Mesendoderm (in vitro differentiated cells): ENCODE measurements at regions not wholly inside any gene's neighbourhood (a gene's known extent, or its start where the extent isn't known, plus 50 kb on each side); places are given as distances from the start of the nearest gene placed in this dataset.

Source experiments
- DNase-seq: peaks from one replicate; pipeline ENCODE4 v3.0.0; 2013
- H2AK5ac ChIP-seq: 2 replicates; pipeline ENCODE4 v1.6.1; 2013; ENCODE audit warnings: low read length, inconsistent platforms
- H2BK120ac ChIP-seq: 2 replicates; pipeline ENCODE4 v1.6.1; 2013; ENCODE audit warnings: low read depth, mild to moderate bottlenecking, low read length, moderate library complexity, mixed read lengths
- H2BK15ac ChIP-seq: replicated peaks from 2 replicates; pipeline ENCODE4 v1.6.1; 2013; ENCODE audit warnings: low read depth, mild to moderate bottlenecking, moderate library complexity
- H2BK5ac ChIP-seq: 2 replicates; pipeline ENCODE4 v1.6.1; 2013; ENCODE audit warnings: low read length, inconsistent platforms
- H3K18ac ChIP-seq: 2 replicates; pipeline ENCODE4 v1.6.1; 2013; ENCODE audit warnings: mild to moderate bottlenecking, low read length, mixed read lengths
- H3K23ac ChIP-seq: one replicate; pipeline ENCODE4 v1.6.1; 2013; ENCODE audit warnings: low read length
- H3K27ac ChIP-seq: 2 replicates; pipeline ENCODE4 v1.5.1; 2013; ENCODE audit warnings: low read depth, mild to moderate bottlenecking, inconsistent platforms, low read length, moderate library complexity
- H3K27me3 ChIP-seq: 2 replicates; pipeline ENCODE4 v1.6.1; 2013; ENCODE audit warnings: low read length, control low read depth, mild to moderate bottlenecking, inconsistent platforms; ENCODE audit not compliant: insufficient read depth, poor library complexity
- H3K36me3 ChIP-seq: 2 replicates; pipeline ENCODE4 v1.6.1; 2013; ENCODE audit warnings: low read length, inconsistent platforms; ENCODE audit not compliant: control insufficient read depth, insufficient read depth
- H3K4ac ChIP-seq: one replicate; pipeline ENCODE4 v1.6.1; 2013; ENCODE audit warnings: low read depth, mild to moderate bottlenecking, low read length, moderate library complexity
- H3K4me1 ChIP-seq: 2 replicates; pipeline ENCODE4 v1.6.1; 2013; ENCODE audit warnings: low read depth, low read length, inconsistent platforms; ENCODE audit not compliant: control insufficient read depth
- H3K4me2 ChIP-seq: 2 replicates; pipeline ENCODE4 v1.6.1; 2013; ENCODE audit warnings: low read length
- H3K4me3 ChIP-seq: 2 replicates; pipeline ENCODE4 v1.5.1; 2013; ENCODE audit warnings: mild to moderate bottlenecking, low read length
- H3K56ac ChIP-seq: one replicate; pipeline ENCODE4 v1.6.1; 2013; ENCODE audit warnings: low read length
- H3K79me1 ChIP-seq: 2 replicates; pipeline ENCODE4 v1.6.1; 2013; ENCODE audit warnings: low read length, inconsistent platforms
- H3K79me2 ChIP-seq: 2 replicates; pipeline ENCODE4 v1.6.1; 2013; ENCODE audit warnings: mild to moderate bottlenecking, low read length; ENCODE audit not compliant: control insufficient read depth, insufficient read depth
- H3K9ac ChIP-seq: 2 replicates; pipeline ENCODE4 v1.6.1; 2013; ENCODE audit warnings: low read length, inconsistent platforms
- H4K5ac ChIP-seq: one replicate; pipeline ENCODE4 v1.6.1; 2013; ENCODE audit warnings: low read length
- H4K8ac ChIP-seq: one replicate; pipeline ENCODE4 v1.6.1; 2013; ENCODE audit warnings: low read depth, mild to moderate bottlenecking, control low read depth, low read length, moderate library complexity
- WGBS: extraction: QIAGEN DNeasy Blood & Tissue Kit; methylation state at CpG from one replicate; pipeline ENCODE4 v1.1.7; 2013; ENCODE audit warnings: low lambda C conversion rate, missing lambda C conversion rate; ENCODE audit not compliant: insufficient coverage; ENCODE audit errors: extremely low coverage; 5-methylcytosine and 5-hydroxymethylcytosine counted together

GRCh38 chr7:4319280-4319679, 362.8 kb upstream of the FOXK1 start:
- Histone ChIP-seq H3K27ac (no peak overlapping the region), H3K27me3 (no peaks in the 10 kb centered on the region), H2AK5ac (no peak overlapping the region), H4K5ac (no peak overlapping the region), H4K8ac (no peak overlapping the region), H3K4me2 (no peak overlapping the region), H2BK120ac (no peak overlapping the region), H3K4me1 (no peaks in the 10 kb centered on the region), H3K79me1 (no peaks in the 10 kb centered on the region), H3K79me2 (no peaks in the 10 kb centered on the region), H3K18ac (no peak overlapping the region), H2BK5ac (no peak overlapping the region), H3K4ac (no peak overlapping the region), H2BK15ac (no peak overlapping the region), H3K4me3 (no peak overlapping the region), H3K36me3 (no peaks in the 10 kb centered on the region), H3K56ac (no peak overlapping the region), H3K23ac (no peak overlapping the region), H3K9ac (no peak overlapping the region)
- no CpG with 5 or more reads among the region's 11 CpGs for whole genome bisulfite sequencing
- DNase-seq: no peak

GRCh38 chr7:4325732-4326131, 356.4 kb upstream of the FOXK1 start:
- H3K27me3 ChIP-seq: no peaks in the 10 kb centered on the region
- H3K36me3 ChIP-seq: no peaks in the 10 kb centered on the region
- no CpG with 5 or more reads among the region's 8 CpGs for WGBS
- H2BK15ac ChIP-seq: no peak overlapping the region
- H4K8ac ChIP-seq: no peak overlapping the region
- H2BK5ac ChIP-seq: no peak overlapping the region
- H3K56ac ChIP-seq: no peak overlapping the region
- no peak for DNase-seq
- no peak overlapping the region for H3K4ac ChIP-seq
- no peak overlapping the region for H3K23ac ChIP-seq
- H3K79me1 ChIP-seq: no peaks in the 10 kb centered on the region
- H3K4me1 ChIP-seq: no peaks in the 10 kb centered on the region
- H2AK5ac ChIP-seq: no peak overlapping the region
- no peak overlapping the region for H4K5ac ChIP-seq
- no peak overlapping the region for H2BK120ac ChIP-seq
- no peak overlapping the region for H3K18ac ChIP-seq
- H3K4me2 ChIP-seq: no peak overlapping the region
- H3K27ac ChIP-seq: no peak overlapping the region
- H3K4me3 ChIP-seq: no peak overlapping the region
- H3K9ac ChIP-seq: no peak overlapping the region
- H3K79me2 ChIP-seq: no peaks in the 10 kb centered on the region

GRCh38 chr7:4331711-4332110, 350.4 kb upstream of the FOXK1 start:
- Histone ChIP-seq H3K18ac (no peak overlapping the region), H3K23ac (no peak overlapping the region), H3K4me3 (no peak overlapping the region), H2BK120ac (no peak overlapping the region), H3K56ac (no peak overlapping the region), H2BK5ac (no peak overlapping the region), H4K5ac (no peak overlapping the region), H3K79me2 (no peaks in the 10 kb centered on the region), H3K36me3 (no peaks in the 10 kb centered on the region), H3K4ac (no peak overlapping the region), H2AK5ac (no peak overlapping the region), H2BK15ac (no peak overlapping the region), H3K27ac (no peak overlapping the region), H3K79me1 (no peaks in the 10 kb centered on the region), H3K27me3 (no peaks in the 10 kb centered on the region), H3K4me1 (no peaks in the 10 kb centered on the region), H3K4me2 (no peak overlapping the region), H3K9ac (no peak overlapping the region), H4K8ac (no peak overlapping the region)
- no peak for DNase-seq
- no CpG with 5 or more reads among the region's 8 CpGs for WGBS

- H3K36me3 ChIP-seq: no peaks in the 10 kb centered on the region
- H3K56ac ChIP-seq: no peak overlapping the region
- no peak overlapping the region for H3K4me2 ChIP-seq
- no peak overlapping the region for H2AK5ac ChIP-seq
- H2BK15ac ChIP-seq: no peak overlapping the region
- no peaks in the 10 kb centered on the region for H3K79me1 ChIP-seq
- H3K23ac ChIP-seq: no peak overlapping the region
- no peak overlapping the region for H2BK120ac ChIP-seq
- no peak overlapping the region for H3K18ac ChIP-seq
- H4K8ac ChIP-seq: no peak overlapping the region
- H4K5ac ChIP-seq: no peak overlapping the region
- H3K4me3 ChIP-seq: no peak overlapping the region
- H3K79me2 ChIP-seq: no peaks in the 10 kb centered on the region
- no peak overlapping the region for H3K9ac ChIP-seq
- no peak overlapping the region for H2BK5ac ChIP-seq
- H3K4me1 ChIP-seq: no peaks in the 10 kb centered on the region
- no peak overlapping the region for H3K4ac ChIP-seq
- no peak overlapping the region for H3K27ac ChIP-seq
- H3K27me3 ChIP-seq: no peaks in the 10 kb centered on the region
- WGBS: no CpG with 5 or more reads among the region's 7 CpGs
- no peak for DNase-seq
Observed at GRCh38 chr7:4338556-4338955, 343.5 kb upstream of the FOXK1 start.

- Histone ChIP-seq H4K8ac (no peak overlapping the region), H3K79me2 (no peaks in the 10 kb centered on the region), H3K9ac (no peak overlapping the region), H3K4me3 (no peak overlapping the region), H3K23ac (no peak overlapping the region), H3K18ac (no peak overlapping the region), H3K4ac (no peak overlapping the region), H3K56ac (no peak overlapping the region), H2BK15ac (no peak overlapping the region), H2BK120ac (no peak overlapping the region), H3K36me3 (no peaks in the 10 kb centered on the region), H3K4me1 (no peaks in the 10 kb centered on the region), H3K27me3 (no peaks in the 10 kb centered on the region), H2AK5ac (no peak overlapping the region), H2BK5ac (no peak overlapping the region), H3K4me2 (no peak overlapping the region), H3K79me1 (no peaks in the 10 kb centered on the region), H3K27ac (no peak overlapping the region), H4K5ac (no peak overlapping the region)
- no peak for DNase-seq
- WGBS: no CpG with 5 or more reads among the region's 24 CpGs
Observed at GRCh38 chr7:4343272-4344247, 338.5 kb upstream of the FOXK1 start.
